ENCODE measurements at regions not wholly inside any gene's neighbourhood (a gene's known extent, or its start where the extent isn't known, plus 50 kb on each side); places are given as distances from the start of the nearest gene placed in this dataset.
A peak's percentile ranks its signal among the peaks of the same experiment; 100 is the strongest.
"Not testable (repeated sequence)": the region's sequence is repeated elsewhere in the genome, so short reads cannot be mapped to it uniquely, and the experiment has no call there.

GRCh38 chr1:105437847-105438246 is 1618.6 kb upstream of the PRMT6 start:
- no peak for DNase-seq

- DNase-seq: peak; percentile 50 to 94
Measured at GRCh38 chr1:105442901-105443300, 1613.6 kb upstream of the PRMT6 start.

GRCh38 chr1:105459759-105460158 is 1596.7 kb upstream of the PRMT6 start:
- DNase-seq: no peak

GRCh38 chr1:105462308-105462707 is 1594.2 kb upstream of the PRMT6 start:
- DNase-seq: no peak

GRCh38 chr1:105467549-105467948 is 1588.9 kb upstream of the PRMT6 start:
- DNase-seq: no peak

GRCh38 chr1:105470541-105470940 is 1585.9 kb upstream of the PRMT6 start:
- not testable (repeated sequence) for DNase-seq

- no peak for DNase-seq
Measured at GRCh38 chr1:105483436-105483835, 1573.0 kb upstream of the PRMT6 start.

- no peak for DNase-seq
Measured at GRCh38 chr1:105485207-105485606, 1571.3 kb upstream of the PRMT6 start.

GRCh38 chr1:105492921-105493320 is 1563.6 kb upstream of the PRMT6 start:
- no peak for DNase-seq

GRCh38 chr1:105516068-105516467 is 1540.4 kb upstream of the PRMT6 start:
- DNase-seq: no peak

- DNase-seq: no peak
Measured at GRCh38 chr1:105533996-105534395, 1522.5 kb upstream of the PRMT6 start.

- DNase-seq: no peak
Measured at GRCh38 chr1:105544475-105544874, 1512.0 kb upstream of the PRMT6 start.

- DNase-seq: peak in 1 of 2 experiments; percentile 13
Measured at GRCh38 chr1:105556266-105556665, 1500.2 kb upstream of the PRMT6 start.

GRCh38 chr1:105558023-105558422 is 1498.5 kb upstream of the PRMT6 start:
- DNase-seq: no peak

GRCh38 chr1:105565006-105565405 is 1491.5 kb upstream of the PRMT6 start:
- DNase-seq: no peak

- no peak for DNase-seq
Measured at GRCh38 chr1:105585791-105586190, 1470.7 kb upstream of the PRMT6 start.

GRCh38 chr1:105591681-105592080 is 1464.8 kb upstream of the PRMT6 start:
- peak in 1 of 2 experiments; percentile 20 for DNase-seq

- DNase-seq: peak; percentile 17 to 55
Measured at GRCh38 chr1:105608713-105609112, 1447.8 kb upstream of the PRMT6 start.

- no peak for DNase-seq
Measured at GRCh38 chr1:105626276-105626987, 1430.0 kb upstream of the PRMT6 start.

- not testable (repeated sequence) for DNase-seq
Measured at GRCh38 chr1:105631153-105631744, 1425.2 kb upstream of the PRMT6 start.

GRCh38 chr1:105632342-105633196 is 1423.9 kb upstream of the PRMT6 start:
- no peak for DNase-seq

- DNase-seq: no peak
Measured at GRCh38 chr1:105636052-105636451, 1420.4 kb upstream of the PRMT6 start.

- DNase-seq: no peak
Measured at GRCh38 chr1:105641407-105641806, 1415.1 kb upstream of the PRMT6 start.

- DNase-seq: no peak
Measured at GRCh38 chr1:105652109-105652508, 1404.4 kb upstream of the PRMT6 start.

Data from NCI-H446 (cell line).